ENCODE measurements at regions not wholly inside any gene's neighbourhood (a gene's known extent, or its start where the extent isn't known, plus 50 kb on each side); places are given as distances from the start of the nearest gene placed in this dataset.

GRCh38 chr13:48783695-48784230, 130.0 kb downstream of the CYSLTR2 start:
- TF ChIP-seq CTCF (IDR thresholded peaks at IDR 0.05 in 4 of 5, conservative IDR thresholded peaks at IDR 0.05 in 1 of 5) (no peak), POLR2A (IDR thresholded peaks at IDR 0.05) (no peak)
- in situ Hi-C loops (cut with MboI; ENCODE audit: low sequenced_read_pairs in 4 of 4) (no loop called here), intact Hi-C loops (cut with DNase I; ENCODE audit: low total_unique reads) (no loop called here)
- Histone ChIP-seq H3K9me3 (peaks cover 0 to 4% (median 0%) of the 10 kb centered on the region in 3 donors), H3K27ac (no peak overlapping the region), H3K36me3 (no peaks in the 10 kb centered on the region), H3K4me3 (no peak overlapping the region), H3K27me3 (no peaks in the 10 kb centered on the region), H3K4me1 (no peaks in the 10 kb centered on the region)
- DNase-seq (no peak), ATAC-seq (no peak)

- no peak for TF ChIP-seq POLR2A (IDR thresholded peaks at IDR 0.05)
- TF ChIP-seq CTCF (IDR thresholded peaks at IDR 0.05 in 4 of 5, conservative IDR thresholded peaks at IDR 0.05 in 1 of 5), result no peak
- no peaks in the 10 kb centered on the region for H3K36me3 ChIP-seq
- no peak overlapping the region for H3K27ac ChIP-seq
- H3K4me1 ChIP-seq, result no peaks in the 10 kb centered on the region
- no peak for ATAC-seq
- H3K4me3 ChIP-seq, result no peak overlapping the region
- H3K9me3 ChIP-seq, result peaks cover 0 to 4% (median 0%) of the 10 kb centered on the region in 3 donors
- no peaks in the 10 kb centered on the region for H3K27me3 ChIP-seq
- in situ Hi-C loops (cut with MboI; ENCODE audit: low sequenced_read_pairs in 4 of 4), result no loop called here
- intact Hi-C loops (cut with DNase I; ENCODE audit: low total_unique reads), result no loop called here
- DNase-seq, result no peak
These were observed 131.3 kb downstream of the CYSLTR2 start for GRCh38 chr13:48784916-48785548.

- DNase-seq (no peak), ATAC-seq (no peak)
- H3K4me1 ChIP-seq, result no peaks in the 10 kb centered on the region
- TF ChIP-seq CTCF (IDR thresholded peaks at IDR 0.05 in 4 of 5, conservative IDR thresholded peaks at IDR 0.05 in 1 of 5), result no peak
- TF ChIP-seq POLR2A (IDR thresholded peaks at IDR 0.05), result no peak
- no peaks in the 10 kb centered on the region for H3K27me3 ChIP-seq
- no peak overlapping the region for H3K4me3 ChIP-seq
- intact Hi-C loops (cut with DNase I; ENCODE audit: low total_unique reads) (no loop called here), in situ Hi-C loops (cut with MboI; ENCODE audit: low sequenced_read_pairs in 4 of 4) (no loop called here)
- H3K27ac ChIP-seq, result no peak overlapping the region
- H3K9me3 ChIP-seq, result no peaks in the 10 kb centered on the region
- H3K36me3 ChIP-seq, result no peaks in the 10 kb centered on the region
These were observed 136.5 kb downstream of the CYSLTR2 start for GRCh38 chr13:48790199-48790598.

- in situ Hi-C loops (cut with MboI; ENCODE audit: low sequenced_read_pairs in 4 of 4) (no loop called here), intact Hi-C loops (cut with DNase I; ENCODE audit: low total_unique reads) (no loop called here)
- H3K4me1 ChIP-seq, result no peaks in the 10 kb centered on the region
- no peaks in the 10 kb centered on the region for H3K9me3 ChIP-seq
- DNase-seq (no peak), ATAC-seq (no peak)
- H3K27me3 ChIP-seq, result no peaks in the 10 kb centered on the region
- TF ChIP-seq CTCF (IDR thresholded peaks at IDR 0.05 in 4 of 5, conservative IDR thresholded peaks at IDR 0.05 in 1 of 5) (no peak), POLR2A (IDR thresholded peaks at IDR 0.05) (no peak)
- H3K27ac ChIP-seq, result peak overlapping the region in 1 of 4 donors; percentile 49
- no peak overlapping the region for H3K4me3 ChIP-seq
- H3K36me3 ChIP-seq, result no peaks in the 10 kb centered on the region
These were observed 137.2 kb downstream of the CYSLTR2 start for GRCh38 chr13:48790966-48791365.

GRCh38 chr13:48797127-48797526, 143.4 kb downstream of the CYSLTR2 start:
- no peak for TF ChIP-seq CTCF (IDR thresholded peaks at IDR 0.05 in 4 of 5, conservative IDR thresholded peaks at IDR 0.05 in 1 of 5)
- no peak for TF ChIP-seq POLR2A (IDR thresholded peaks at IDR 0.05)
- no peak for DNase-seq
- Histone ChIP-seq H3K27ac (no peak overlapping the region), H3K9me3 (no peaks in the 10 kb centered on the region), H3K36me3 (no peaks in the 10 kb centered on the region), H3K4me3 (no peak overlapping the region), H3K27me3 (no peaks in the 10 kb centered on the region), H3K4me1 (no peaks in the 10 kb centered on the region)
- no peak for ATAC-seq
- in situ Hi-C loops (cut with MboI; ENCODE audit: low sequenced_read_pairs in 4 of 4), result no loop called here
- intact Hi-C loops (cut with DNase I; ENCODE audit: low total_unique reads), result no loop called here
